ENCODE measurements at regions not wholly inside any gene's neighbourhood (a gene's known extent, or its start where the extent isn't known, plus 50 kb on each side); places are given as distances from the start of the nearest gene placed in this dataset.
"Not testable (repeated sequence)": the region's sequence is repeated elsewhere in the genome, so short reads cannot be mapped to it uniquely, and the experiment has no call there.

- FAIRE-seq: no peak
- no peak for DNase-seq (ENCODE audit: low spot score)
Measured at GRCh38 chr4:27714073-27714472, 853.4 kb downstream of the STIM2 start.

- DNase-seq (ENCODE audit: low spot score): no peak
- FAIRE-seq: no peak
Measured at GRCh38 chr4:27716693-27717430, 856.2 kb downstream of the STIM2 start.

GRCh38 chr4:27717431-27717755, 856.8 kb downstream of the STIM2 start:
- FAIRE-seq (no peak), DNase-seq (ENCODE audit: low spot score) (no peak)

- DNase-seq (ENCODE audit: low spot score): no peak
- no peak for FAIRE-seq
Measured at GRCh38 chr4:27720010-27720766, 859.5 kb downstream of the STIM2 start.

- no peak for FAIRE-seq
- no peak for DNase-seq (ENCODE audit: low spot score)
Measured at GRCh38 chr4:27721193-27721592, 860.6 kb downstream of the STIM2 start.

GRCh38 chr4:27728892-27729291, 868.3 kb downstream of the STIM2 start:
- FAIRE-seq (no peak), DNase-seq (ENCODE audit: low spot score) (no peak)

GRCh38 chr4:27742816-27743215, 882.2 kb downstream of the STIM2 start:
- DNase-seq (ENCODE audit: low spot score) (no peak), FAIRE-seq (no peak)

- FAIRE-seq: no peak
- no peak for DNase-seq (ENCODE audit: low spot score)
Measured at GRCh38 chr4:27759611-27760575, 899.3 kb downstream of the STIM2 start.

GRCh38 chr4:27763830-27764525, 903.3 kb downstream of the STIM2 start:
- DNase-seq (ENCODE audit: low spot score): no peak
- no peak for FAIRE-seq

GRCh38 chr4:27764526-27764837, 903.8 kb downstream of the STIM2 start:
- no peak for FAIRE-seq
- no peak for DNase-seq (ENCODE audit: low spot score)

GRCh38 chr4:27770895-27771294, 910.3 kb downstream of the STIM2 start:
- FAIRE-seq (no peak), DNase-seq (ENCODE audit: low spot score) (no peak)

GRCh38 chr4:27775156-27775555, 914.5 kb downstream of the STIM2 start:
- FAIRE-seq (no peak), DNase-seq (ENCODE audit: low spot score) (no peak)

- no peak for DNase-seq (ENCODE audit: low spot score)
- no peak for FAIRE-seq
Measured at GRCh38 chr4:27779827-27780226, 919.2 kb downstream of the STIM2 start.

GRCh38 chr4:27787195-27787594, 926.6 kb downstream of the STIM2 start:
- DNase-seq (ENCODE audit: low spot score) (no peak), FAIRE-seq (no peak)

- no peak for DNase-seq (ENCODE audit: low spot score)
- no peak for FAIRE-seq
Measured at GRCh38 chr4:27789773-27790172, 929.1 kb downstream of the STIM2 start.

- DNase-seq (ENCODE audit: low spot score) (peak; percentile 24), FAIRE-seq (no peak)
Measured at GRCh38 chr4:27790911-27791310, 930.3 kb downstream of the STIM2 start.

GRCh38 chr4:27791640-27792039, 931.0 kb downstream of the STIM2 start:
- peak; percentile 35 for DNase-seq (ENCODE audit: low spot score)
- FAIRE-seq: no peak

- FAIRE-seq: no peak
Measured at GRCh38 chr4:27807207-27807606, 946.6 kb downstream of the STIM2 start.

GRCh38 chr4:27811948-27812347, 951.3 kb downstream of the STIM2 start:
- no peak for DNase-seq (ENCODE audit: low spot score)
- no peak for FAIRE-seq

More at GRCh38 chr4:27807207-27807606, 946.6 kb downstream of the STIM2 start:
- DNase-seq (ENCODE audit: low spot score): no peak

- not testable (repeated sequence) for DNase-seq (ENCODE audit: low spot score); FAIRE-seq
Measured at GRCh38 chr4:27813226-27813625, 952.6 kb downstream of the STIM2 start.

GRCh38 chr4:27813699-27814425, 953.2 kb downstream of the STIM2 start:
- peak; percentile 5 for DNase-seq (ENCODE audit: low spot score)
- FAIRE-seq: not testable (repeated sequence)

Measured in urothelium cell line (cell line).